Breast epithelium (tissue), 3 donors: ENCODE measurements at regions not wholly inside any gene's neighbourhood (a gene's known extent, or its start where the extent isn't known, plus 50 kb on each side); places are given as distances from the start of the nearest gene placed in this dataset.

ENCODE experiments used
- POLR2AphosphoS5 ChIP-seq, 3 donors: sonication (generic); formaldehyde crosslinking; IDR thresholded peaks; one replicate each; pipeline ENCODE4 v1.6.1; 2017; ENCODE audit warnings: antibody characterized with exemption in 3 of 3
- TF ChIP-seq, protein P1 (sequence below), 3 donors: fragments of 450-650 bp; IDR thresholded peaks; one replicate each; pipeline ENCODE4 v1.5.1; 2016 to 2017; ENCODE audit warnings: antibody characterized with exemption in 3 of 3, mild to moderate bottlenecking in 3 of 3, moderate library complexity in 3 of 3

- TF ChIP-seq, protein P1, sequence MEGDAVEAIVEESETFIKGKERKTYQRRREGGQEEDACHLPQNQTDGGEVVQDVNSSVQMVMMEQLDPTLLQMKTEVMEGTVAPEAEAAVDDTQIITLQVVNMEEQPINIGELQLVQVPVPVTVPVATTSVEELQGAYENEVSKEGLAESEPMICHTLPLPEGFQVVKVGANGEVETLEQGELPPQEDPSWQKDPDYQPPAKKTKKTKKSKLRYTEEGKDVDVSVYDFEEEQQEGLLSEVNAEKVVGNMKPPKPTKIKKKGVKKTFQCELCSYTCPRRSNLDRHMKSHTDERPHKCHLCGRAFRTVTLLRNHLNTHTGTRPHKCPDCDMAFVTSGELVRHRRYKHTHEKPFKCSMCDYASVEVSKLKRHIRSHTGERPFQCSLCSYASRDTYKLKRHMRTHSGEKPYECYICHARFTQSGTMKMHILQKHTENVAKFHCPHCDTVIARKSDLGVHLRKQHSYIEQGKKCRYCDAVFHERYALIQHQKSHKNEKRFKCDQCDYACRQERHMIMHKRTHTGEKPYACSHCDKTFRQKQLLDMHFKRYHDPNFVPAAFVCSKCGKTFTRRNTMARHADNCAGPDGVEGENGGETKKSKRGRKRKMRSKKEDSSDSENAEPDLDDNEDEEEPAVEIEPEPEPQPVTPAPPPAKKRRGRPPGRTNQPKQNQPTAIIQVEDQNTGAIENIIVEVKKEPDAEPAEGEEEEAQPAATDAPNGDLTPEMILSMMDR (IDR thresholded peaks at IDR 0.05) = no peak
- no peak for TF ChIP-seq POLR2AphosphoS5 (IDR thresholded peaks at IDR 0.05)
Measured at GRCh38 chr6:85251300-85251699, 198.6 kb upstream of the NT5E start.
